ENCODE measurements at regions not wholly inside any gene's neighbourhood (a gene's known extent, or its start where the extent isn't known, plus 50 kb on each side); places are given as distances from the start of the nearest gene placed in this dataset.

DNA sequence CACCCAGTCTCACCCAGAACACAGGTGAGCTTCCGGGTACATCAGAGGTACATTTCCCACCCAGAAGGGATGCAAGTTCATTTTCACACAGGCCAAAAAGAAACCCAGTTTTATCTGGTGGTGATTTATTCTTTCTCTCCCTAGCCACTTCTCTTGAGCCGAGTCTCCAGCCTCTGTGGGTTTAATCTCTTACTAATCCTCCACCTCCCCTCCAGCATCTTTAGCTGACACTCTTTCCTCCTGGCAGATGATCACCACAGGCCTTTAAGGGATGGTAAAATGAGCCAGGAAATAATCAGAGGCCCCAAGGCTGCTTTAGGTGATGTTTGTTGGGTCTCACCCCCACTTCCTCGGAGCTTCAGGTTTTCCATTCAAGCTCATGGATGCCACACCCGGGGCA is 145.7 kb upstream of the DLX2 start:
- no peak for TF ChIP-seq RCOR1 (IDR thresholded peaks at IDR 0.05; ENCODE audit: low read depth, low read length)
- TF ChIP-seq, protein P1, sequence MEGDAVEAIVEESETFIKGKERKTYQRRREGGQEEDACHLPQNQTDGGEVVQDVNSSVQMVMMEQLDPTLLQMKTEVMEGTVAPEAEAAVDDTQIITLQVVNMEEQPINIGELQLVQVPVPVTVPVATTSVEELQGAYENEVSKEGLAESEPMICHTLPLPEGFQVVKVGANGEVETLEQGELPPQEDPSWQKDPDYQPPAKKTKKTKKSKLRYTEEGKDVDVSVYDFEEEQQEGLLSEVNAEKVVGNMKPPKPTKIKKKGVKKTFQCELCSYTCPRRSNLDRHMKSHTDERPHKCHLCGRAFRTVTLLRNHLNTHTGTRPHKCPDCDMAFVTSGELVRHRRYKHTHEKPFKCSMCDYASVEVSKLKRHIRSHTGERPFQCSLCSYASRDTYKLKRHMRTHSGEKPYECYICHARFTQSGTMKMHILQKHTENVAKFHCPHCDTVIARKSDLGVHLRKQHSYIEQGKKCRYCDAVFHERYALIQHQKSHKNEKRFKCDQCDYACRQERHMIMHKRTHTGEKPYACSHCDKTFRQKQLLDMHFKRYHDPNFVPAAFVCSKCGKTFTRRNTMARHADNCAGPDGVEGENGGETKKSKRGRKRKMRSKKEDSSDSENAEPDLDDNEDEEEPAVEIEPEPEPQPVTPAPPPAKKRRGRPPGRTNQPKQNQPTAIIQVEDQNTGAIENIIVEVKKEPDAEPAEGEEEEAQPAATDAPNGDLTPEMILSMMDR (IDR thresholded peaks at IDR 0.05), result no peak
- TF ChIP-seq BHLHE40 (IDR thresholded peaks at IDR 0.05; ENCODE audit: low read depth, low read length), result no peak
- no peak for TF ChIP-seq RAD21 (conservative IDR thresholded peaks at IDR 0.05 in 1 of 2, IDR thresholded peaks at IDR 0.05 in 1 of 2)
- TF ChIP-seq POLR2A (IDR thresholded peaks at IDR 0.05; ENCODE audit: low read length), result no peak
- no peak for TF ChIP-seq EP300 (IDR thresholded peaks at IDR 0.05)
- TF ChIP-seq MAFK (IDR thresholded peaks at IDR 0.05; ENCODE audit: partially characterized antibody), result no peak
- TF ChIP-seq, protein P2, sequence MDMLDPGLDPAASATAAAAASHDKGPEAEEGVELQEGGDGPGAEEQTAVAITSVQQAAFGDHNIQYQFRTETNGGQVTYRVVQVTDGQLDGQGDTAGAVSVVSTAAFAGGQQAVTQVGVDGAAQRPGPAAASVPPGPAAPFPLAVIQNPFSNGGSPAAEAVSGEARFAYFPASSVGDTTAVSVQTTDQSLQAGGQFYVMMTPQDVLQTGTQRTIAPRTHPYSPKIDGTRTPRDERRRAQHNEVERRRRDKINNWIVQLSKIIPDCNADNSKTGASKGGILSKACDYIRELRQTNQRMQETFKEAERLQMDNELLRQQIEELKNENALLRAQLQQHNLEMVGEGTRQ (IDR thresholded peaks at IDR 0.05), result no peak
- TF ChIP-seq, protein P3, sequence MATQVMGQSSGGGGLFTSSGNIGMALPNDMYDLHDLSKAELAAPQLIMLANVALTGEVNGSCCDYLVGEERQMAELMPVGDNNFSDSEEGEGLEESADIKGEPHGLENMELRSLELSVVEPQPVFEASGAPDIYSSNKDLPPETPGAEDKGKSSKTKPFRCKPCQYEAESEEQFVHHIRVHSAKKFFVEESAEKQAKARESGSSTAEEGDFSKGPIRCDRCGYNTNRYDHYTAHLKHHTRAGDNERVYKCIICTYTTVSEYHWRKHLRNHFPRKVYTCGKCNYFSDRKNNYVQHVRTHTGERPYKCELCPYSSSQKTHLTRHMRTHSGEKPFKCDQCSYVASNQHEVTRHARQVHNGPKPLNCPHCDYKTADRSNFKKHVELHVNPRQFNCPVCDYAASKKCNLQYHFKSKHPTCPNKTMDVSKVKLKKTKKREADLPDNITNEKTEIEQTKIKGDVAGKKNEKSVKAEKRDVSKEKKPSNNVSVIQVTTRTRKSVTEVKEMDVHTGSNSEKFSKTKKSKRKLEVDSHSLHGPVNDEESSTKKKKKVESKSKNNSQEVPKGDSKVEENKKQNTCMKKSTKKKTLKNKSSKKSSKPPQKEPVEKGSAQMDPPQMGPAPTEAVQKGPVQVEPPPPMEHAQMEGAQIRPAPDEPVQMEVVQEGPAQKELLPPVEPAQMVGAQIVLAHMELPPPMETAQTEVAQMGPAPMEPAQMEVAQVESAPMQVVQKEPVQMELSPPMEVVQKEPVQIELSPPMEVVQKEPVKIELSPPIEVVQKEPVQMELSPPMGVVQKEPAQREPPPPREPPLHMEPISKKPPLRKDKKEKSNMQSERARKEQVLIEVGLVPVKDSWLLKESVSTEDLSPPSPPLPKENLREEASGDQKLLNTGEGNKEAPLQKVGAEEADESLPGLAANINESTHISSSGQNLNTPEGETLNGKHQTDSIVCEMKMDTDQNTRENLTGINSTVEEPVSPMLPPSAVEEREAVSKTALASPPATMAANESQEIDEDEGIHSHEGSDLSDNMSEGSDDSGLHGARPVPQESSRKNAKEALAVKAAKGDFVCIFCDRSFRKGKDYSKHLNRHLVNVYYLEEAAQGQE (IDR thresholded peaks at IDR 0.05), result no peak
- TF ChIP-seq HOXB13 (CRISPR knock-in tag; IDR thresholded peaks at IDR 0.05; ENCODE audit: low read depth), result no peak
- no peak for TF ChIP-seq MYC (IDR thresholded peaks at IDR 0.05; ENCODE audit: borderline replicate concordance, low read length)

Measured in A549 (cell line).